HG03139 (cell line): ENCODE measurements at regions not wholly inside any gene's neighbourhood (a gene's known extent, or its start where the extent isn't known, plus 50 kb on each side); places are given as distances from the start of the nearest gene placed in this dataset.
"Not testable (repeated sequence)": the region's sequence is repeated elsewhere in the genome, so short reads cannot be mapped to it uniquely, and the experiment has no call there.

Source experiments
- ATAC-seq: cut with Tn5 transposase; IDR thresholded peaks from one replicate; pipeline ENCODE4 v1.9.1; 2021; ENCODE audit not compliant: unreplicated experiment

DNA sequence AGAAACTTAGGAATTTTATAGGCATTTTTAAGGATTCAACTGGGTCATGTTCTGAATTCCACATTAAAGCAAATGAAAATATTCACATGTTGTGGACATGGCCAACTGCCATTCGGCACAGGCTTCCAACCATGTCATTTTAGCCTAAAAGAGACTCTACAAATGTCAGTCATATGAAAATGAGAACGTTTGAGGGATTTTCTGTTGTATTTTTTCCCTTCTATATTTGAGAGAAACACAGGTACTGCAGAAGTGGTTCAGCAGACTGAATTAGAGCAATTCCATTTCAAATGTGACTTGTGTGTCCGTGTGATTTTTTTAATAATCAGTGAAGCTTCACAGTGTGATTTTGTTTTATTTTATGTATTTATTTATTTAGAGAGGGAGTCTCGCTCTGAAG lies 124.3 kb downstream of the TP53TG3F start:
- not testable (repeated sequence) for ATAC-seq

DNA sequence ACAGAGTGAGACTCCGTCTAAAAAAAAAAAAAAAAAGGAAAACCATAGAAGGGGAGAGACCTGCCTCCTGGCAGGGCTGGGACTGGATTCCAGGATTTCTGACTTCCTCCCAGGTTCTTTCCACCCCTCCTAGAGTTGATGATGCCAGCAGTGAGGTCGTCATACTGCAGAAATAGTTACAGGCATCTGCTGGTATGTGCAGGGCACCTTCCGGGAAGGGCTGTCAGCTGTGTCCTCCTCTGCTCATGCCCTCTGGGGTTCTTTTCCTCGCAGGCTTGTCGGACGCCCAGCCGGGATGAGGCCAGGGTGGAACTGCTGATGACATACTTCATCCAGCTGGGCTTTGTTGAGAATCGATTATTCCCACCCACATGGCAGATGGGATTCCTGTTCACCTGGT lies 129.2 kb downstream of the TP53TG3F start:
- not testable (repeated sequence) for ATAC-seq

DNA sequence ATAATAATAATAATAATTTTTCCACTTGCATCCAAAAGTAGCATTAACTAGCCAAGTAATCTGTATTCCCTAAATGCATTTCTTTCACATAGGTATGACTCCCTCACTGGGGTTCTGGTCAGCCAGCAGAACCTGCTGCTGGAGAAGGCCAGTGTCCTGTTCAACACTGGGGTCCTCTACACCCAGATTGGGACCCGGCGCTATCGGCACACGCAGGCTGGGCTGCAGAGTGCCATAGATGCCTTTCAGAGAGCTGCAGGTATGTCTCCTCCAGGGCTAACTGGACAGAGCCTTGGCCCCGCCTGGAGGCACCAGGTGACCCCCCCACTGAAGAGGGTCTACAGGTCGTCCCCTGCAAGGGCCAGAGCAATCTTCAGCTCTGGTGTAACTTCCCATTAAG lies 133.9 kb downstream of the TP53TG3F start:
- not testable (repeated sequence) for ATAC-seq

DNA sequence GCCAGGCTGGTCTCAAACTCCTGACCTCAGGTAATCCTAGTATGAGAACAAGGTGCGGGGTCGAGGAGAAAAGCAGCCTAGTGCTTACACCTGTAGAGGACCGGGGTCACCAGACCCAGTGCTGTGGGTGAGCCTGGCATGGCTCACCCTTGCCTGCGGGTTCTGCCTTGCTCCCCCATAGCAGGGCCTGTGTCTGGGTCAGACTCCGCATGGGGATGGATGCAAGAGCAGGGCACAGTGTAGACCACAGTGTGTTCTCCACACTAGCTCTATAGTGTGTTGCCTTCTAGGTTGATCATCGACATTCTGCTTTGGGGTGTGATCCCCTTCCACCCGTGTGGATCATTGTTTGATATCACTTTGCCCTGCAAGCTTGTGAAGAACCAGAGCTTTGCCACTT lies 135.7 kb downstream of the TP53TG3F start:
- not testable (repeated sequence) for ATAC-seq

DNA sequence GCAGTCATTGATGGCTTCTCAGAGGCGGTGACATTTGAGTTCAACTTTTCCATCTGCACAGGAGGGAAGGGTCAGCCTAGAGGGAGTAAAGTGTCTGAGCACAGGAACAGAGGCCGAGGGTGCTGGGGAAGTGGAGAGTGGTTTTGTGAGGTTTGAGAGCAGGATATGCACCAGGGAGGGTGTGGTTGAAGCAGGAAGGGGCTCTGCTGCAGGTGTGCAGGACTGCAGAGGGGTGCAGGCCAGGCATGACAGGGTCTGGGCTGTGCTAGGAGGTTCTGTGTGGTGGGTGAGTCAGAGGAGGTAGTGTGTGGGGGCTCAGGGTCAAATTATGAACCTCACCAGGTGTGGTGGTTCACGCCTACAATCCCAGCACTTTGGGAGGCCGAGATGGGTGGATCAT lies 141.6 kb downstream of the TP53TG3F start:
- peak; percentile 73 for ATAC-seq

DNA sequence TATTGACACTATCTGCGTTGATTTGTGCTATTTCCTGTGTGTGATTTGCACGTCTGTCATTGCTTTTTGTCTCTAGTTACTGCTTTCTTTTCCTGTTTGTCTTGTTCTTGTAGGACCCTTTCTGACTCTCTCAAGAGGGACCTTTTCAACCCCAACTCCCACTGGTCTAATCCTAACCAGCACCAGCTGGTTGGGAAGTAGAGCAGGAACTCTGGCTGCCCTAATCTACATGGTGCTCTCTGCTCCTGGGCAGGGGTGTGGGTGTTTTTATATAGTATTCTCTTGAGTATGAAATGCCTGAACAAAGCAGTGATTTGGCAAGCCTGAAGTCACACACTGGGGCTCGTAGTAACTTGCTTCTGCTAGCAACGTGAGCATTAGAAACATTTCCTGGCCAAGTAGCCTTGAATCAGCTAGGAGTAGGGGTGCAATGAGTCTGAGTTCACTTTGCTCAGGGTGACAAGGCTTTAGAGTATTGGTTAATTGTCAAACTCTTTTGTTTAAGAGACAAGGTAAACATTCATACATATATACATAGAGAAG lies 164.2 kb downstream of the TP53TG3F start:
- not testable (repeated sequence) for ATAC-seq

DNA sequence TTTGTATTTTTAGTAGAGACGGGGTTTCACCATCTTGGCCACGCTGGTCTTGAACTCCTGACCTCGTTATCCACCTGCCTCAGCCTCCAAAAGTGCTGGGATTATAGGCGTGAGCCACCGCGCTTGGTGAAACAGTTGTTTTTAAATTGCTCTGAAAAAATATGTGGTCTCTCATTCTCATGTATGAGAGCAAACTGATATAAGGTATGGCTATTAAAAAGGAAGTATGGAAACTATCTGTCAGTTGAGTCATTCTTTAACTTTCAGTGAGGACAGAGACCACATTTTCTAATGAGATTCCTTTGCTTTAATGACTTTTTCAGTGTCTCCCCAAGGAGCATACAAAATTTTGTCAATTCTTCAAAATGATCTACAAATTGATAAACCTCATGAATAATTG lies 169.5 kb downstream of the TP53TG3F start:
- ATAC-seq = not testable (repeated sequence)

DNA sequence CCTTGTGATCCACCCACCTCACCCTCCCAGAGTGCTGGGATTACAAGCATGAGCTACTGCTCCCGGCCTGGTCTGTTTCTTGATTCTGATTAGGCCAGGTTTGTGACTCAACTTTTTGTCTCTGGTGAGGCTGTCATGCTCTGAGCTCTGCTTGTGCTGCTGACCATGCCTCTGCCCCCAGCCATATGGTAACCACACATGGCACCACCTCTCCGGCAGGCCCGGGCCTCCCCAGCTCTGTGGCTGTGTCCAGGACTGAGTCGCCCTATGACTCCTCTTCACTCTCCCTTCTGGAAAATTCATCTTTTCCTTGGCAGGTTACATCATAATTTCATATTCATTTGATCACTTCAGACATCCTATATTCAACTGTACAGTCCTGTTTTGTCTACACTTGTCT lies 172.3 kb downstream of the TP53TG3F start:
- ATAC-seq = not testable (repeated sequence)

DNA sequence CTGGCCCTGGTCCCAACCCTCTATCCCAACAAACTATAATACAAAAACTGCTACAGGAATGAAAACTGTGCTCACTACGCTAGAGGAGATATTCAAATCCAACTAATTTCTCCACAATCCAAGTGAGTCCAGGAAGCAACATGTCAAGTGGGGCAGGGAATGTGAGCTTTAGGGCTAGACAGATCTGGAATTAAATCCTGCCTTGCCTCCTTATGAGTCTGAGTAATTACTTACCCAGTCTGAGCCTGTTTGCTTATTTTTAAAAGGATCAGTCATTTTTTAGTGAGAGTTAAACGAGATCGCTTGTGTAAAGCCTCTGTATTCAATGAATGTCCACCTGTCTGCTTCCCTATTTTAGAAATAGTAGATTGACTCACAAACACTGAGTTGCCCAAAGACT lies 174.6 kb downstream of the TP53TG3F start:
- not testable (repeated sequence) for ATAC-seq

DNA sequence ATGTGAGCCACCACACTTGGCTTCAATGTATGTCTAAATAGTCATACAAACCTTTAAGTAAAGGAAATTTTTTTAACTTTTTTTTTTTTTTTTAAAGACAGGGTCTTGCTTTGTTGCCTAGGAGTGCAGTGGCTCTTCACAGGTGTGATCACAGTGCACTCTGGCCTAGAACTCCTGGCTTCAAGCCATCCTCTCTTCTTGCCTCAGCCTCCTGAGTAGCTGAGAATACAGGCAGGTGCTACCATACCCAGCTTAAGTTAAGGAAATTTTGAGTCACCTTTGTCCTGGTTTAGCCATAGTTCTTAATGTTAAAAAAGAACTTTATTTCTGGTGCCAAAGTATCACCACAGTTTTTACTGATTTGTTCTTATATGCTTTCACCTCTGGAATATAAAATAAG lies 177.3 kb downstream of the TP53TG3F start:
- not testable (repeated sequence) for ATAC-seq

DNA sequence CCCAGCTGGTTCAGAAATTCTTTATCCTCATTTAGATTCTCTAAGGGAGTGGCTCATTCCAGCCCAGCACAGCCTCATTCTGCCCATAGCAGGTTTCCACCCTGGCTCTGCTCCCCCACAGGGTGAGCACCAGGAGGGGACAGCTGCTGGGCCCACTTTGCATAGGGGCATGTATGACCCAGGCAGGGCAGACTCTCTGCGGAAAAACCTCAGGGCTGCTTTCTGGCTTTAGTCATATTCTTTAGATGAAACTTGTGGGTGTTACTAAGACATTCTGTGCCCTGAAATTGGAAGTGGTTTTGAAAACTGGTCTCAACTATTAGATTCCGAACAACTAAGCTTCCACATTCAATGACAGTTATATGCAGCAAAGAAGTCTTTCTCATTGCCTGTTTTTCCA lies 183.9 kb downstream of the TP53TG3F start:
- ATAC-seq = not testable (repeated sequence)

DNA sequence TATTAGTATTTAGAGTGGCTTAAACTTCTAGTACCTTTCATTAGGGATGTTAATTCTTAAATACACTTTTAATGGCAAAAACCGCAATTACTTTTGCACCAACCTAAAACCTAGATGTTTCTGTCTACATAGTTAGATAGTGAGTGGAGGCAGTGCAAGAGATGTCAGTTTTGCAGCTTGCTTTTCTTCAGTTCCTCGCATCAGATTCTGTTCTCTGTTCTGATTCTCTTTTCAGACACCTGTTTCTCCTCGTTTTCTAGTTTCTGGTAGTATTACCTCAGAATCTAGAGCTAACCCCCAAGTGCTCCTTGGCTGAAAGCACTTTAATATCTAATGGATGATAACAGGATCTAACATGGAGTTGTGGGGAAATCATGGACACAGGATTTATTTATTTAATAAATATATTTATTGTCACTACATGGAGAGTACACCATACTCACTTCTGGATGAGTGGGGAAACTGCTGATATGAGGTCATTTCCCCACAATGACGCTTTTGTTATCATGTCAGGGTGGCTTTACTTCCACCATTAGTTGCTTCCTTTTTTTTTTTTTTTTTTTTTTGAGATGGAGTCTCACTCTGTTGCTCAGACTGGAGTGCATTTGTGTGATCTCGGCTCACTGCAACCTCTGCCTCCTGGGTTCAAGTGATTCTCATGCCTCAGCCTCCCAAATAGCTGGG lies 184.4 kb downstream of the TP53TG3F start:
- ATAC-seq = not testable (repeated sequence)

DNA sequence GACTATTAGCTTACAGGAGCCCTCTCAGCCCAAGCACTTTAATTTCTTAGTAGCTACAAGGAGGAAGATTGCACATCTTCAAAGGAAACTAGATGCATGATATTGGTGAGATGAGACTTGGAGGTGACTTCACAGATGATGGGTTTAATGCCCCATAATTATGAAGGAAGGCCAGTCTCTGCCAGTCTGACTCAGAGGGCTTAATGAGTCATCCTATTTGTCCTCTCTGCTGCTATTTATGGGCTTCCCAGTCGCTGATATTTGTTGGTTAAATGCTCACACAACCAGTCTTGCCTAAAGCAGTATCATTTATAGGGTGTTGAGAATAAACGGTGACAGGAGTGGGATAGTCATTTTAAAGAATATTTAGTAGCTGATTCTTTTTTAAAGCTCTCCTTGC lies 187.0 kb downstream of the TP53TG3F start:
- ATAC-seq = not testable (repeated sequence)

DNA sequence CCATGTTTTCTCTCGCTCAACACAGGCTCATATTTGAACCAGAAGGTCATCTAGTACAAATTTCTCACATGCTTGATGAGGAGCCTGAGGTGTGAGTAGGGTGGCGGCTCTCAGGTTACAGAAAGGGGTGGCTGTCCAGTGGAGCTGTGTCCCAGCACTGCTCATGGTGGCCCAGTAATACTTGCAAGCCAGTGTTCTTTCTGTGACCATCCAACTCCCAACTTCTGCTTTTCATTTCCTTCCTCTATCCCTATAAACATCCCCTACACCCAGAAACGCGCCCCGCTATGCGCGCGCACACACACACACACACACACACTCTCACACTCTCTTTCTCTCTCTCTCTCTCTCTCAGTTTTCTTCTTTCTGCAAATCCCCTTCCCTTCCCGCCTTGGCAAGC lies 196.3 kb downstream of the TP53TG3F start:
- not testable (repeated sequence) for ATAC-seq

DNA sequence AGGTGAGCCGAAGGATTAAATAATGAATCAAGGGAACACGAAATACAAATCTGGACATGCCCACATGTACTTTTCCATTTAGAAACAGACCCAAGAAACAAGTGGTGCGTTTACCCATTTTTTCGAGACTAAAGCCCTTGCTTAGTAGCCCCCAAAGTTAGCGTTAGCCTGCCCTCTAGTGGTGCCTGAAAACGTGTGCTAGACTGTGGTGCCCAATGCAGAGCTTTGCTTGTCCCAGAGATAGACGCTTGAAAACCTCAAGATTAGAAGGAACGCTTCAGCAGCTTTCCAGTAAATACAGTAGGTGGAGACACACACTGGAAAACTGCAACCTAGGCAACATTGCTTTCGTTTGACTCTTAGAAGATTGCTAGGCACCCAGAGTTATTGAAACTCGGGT lies 197.0 kb downstream of the TP53TG3F start:
- ATAC-seq = peak; percentile 57

DNA sequence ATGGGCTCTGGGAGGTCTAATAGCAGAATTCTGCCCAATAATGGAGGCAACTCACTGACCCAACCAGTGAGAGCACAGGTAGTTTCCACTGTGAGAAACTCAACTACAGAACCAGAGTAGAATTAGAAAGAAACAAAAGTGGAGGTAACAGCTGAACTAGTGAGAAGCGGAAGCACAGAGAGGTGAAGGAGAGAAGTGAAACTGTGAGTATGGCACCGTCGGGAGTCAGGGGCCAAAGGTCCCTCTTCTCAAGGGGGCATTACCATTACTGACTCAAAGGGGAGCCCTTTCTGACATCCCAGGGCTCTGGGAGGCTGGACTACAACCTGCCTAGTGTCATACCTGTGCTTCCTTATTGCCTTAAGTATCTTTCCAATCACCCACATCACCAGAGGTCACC lies 198.3 kb downstream of the TP53TG3F start:
- peak; percentile 72 for ATAC-seq

DNA sequence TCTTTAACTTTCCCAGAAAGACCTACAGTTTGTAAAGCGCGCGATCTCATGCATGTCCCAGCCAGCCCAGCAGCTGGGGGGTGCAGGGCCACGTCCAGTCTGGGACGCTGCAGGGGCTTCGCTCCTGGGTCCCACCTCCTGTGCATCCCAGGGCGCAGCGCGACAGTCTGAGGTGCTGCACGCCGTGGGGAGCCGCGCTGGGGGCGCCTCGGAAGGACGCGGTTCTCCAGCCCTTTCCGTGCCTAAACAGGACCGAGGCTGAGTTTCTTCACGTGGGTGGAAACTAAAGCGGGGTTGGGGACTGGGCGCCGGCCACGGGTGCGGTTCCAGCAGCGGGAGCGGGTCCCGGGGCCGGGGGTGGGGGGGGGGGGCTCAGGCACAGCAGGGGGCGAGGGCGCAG lies 221.4 kb downstream of the TP53TG3F start:
- ATAC-seq = not testable (repeated sequence)

DNA sequence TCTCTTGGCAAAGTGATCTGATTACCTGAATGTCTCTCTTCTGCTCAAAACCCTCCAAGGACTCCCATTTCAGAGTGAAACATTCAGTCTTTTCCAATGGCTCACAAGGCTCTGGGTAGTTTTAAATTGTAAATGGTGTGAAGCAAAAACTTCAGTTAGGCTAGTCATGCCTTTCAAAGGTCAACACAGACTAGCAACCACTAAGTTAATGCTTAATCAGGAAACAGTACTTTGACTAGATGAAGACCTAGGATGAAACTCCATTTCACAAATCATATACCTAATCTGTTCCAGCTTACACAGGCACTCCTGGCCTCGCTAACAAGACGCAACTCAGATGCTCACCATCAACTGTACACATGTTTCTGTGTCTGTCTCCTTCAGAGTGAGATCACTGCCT lies 240.9 kb downstream of the TP53TG3F start:
- ATAC-seq = not testable (repeated sequence)

DNA sequence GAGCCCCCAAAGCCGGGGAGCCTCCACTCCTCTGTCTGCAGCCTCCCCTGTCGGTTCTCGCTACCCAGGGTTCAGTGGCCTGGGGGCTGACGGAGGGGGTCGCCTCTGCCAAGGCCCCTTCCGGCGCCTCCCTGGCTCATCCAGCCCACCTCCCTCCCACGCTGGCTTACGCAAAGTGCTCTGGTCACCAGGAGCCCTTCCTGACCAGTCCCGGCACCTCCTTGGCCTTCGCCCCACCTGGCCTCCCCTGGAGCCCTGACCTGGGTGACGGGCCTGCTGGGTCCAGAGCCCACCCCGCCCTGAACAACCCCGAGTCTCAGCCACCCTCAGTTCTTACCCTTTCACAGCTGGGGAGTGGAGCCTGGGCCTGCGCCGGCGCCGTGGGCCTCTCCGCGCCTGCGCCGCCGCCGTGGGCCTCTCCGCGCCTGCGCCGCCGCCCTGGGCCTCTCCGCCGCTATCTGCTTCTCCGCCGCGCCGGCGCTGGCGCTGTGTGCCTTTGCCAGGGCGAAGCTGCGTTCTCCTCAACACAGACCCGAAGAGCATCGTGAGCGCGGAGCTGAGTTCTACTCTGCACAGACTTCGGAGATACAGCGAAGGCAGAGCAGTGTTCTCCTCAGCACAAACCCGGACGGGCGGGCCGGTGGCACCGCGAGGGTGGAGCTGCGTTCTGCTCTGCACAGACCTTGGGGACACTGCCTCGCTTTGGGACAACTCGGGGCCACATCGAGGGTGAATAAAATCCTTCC lies 247.6 kb downstream of the TP53TG3F start:
- not testable (repeated sequence) for ATAC-seq

DNA sequence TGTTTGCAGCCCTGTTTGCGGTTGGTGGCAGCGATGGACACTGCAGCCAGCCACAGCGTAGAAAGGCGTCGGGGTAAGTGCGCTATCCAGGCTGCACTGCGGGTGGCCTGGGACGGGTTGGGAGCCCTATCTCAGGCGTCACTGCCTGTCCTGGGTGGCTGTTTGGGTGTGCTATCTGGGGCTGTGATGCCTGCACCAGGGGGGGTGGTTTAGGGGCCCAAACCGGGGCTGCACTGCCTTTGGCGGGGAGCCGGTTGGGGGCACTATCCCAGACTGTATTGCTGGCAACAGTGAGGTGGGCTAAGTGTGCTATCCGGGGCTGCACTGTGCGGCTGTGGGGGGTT lies 248.2 kb downstream of the TP53TG3F start:
- not testable (repeated sequence) for ATAC-seq

DNA sequence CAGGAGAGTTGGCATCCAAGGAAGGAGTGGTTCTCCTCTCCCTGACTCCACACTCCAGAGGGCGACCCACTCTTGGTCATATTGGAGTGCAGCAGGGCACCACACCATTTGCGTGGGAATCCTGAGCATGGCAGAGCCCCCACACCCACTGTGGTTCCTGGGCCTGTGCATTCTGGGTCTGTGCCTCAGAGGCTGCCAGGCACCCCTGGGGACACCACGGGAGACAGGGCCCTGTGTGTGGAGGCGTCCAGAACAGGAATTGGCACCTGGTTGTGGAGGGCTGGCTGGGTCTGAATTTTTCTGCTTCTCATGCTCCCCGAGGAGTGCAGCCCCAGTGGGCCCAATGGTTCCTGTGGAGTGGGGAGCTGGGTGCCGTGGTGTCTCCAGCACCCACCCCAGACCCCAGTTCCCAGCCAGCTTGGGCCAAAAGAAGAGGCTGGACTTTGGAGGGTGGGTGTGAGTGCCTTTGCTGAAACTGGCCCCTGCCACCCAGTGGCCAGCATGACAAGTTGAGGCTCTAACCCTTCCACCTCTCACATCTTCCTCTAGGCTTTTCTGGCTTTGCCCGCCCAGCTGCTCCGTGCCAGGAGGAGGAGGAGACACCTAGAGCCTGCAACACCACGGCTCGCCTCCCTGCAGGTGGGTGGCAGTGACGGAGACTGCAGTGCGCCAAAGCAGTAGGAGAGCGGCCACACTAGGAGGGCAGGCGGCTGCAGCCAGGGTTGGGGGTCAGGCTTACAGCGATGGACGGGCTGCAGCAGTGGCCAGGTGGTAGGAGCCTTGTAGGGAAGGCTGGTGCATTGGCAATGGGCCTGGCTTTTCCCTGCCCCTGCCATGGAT lies 250.7 kb downstream of the TP53TG3F start:
- not testable (repeated sequence) for ATAC-seq
